ENCODE measurements at regions not wholly inside any gene's neighbourhood (a gene's known extent, or its start where the extent isn't known, plus 50 kb on each side); places are given as distances from the start of the nearest gene placed in this dataset.

DNA sequence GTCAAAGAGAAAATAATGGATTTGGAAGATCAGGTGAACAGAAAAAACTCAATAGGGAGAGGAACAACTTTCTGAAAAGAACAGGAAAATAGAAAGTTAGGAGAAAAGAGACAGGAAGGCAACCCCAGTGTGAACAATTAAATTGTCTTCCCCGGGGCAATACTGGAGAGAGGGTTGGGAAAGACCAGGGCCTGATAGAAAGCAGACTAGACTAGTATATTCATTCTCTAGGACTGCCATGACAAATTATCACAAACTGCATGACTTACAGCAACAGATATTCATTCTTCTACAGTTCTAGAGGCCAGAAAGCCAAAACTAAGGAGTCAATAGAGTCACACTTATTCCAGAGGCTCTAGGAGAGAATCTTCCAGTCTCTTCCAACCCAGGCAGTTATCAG is 482.8 kb downstream of the SOX6 start:
- no peak for TF ChIP-seq EZH2 (IDR thresholded peaks at IDR 0.05; ENCODE audit: borderline replicate concordance, low read depth, low read length, severe bottlenecking)
- TF ChIP-seq, protein P1, sequence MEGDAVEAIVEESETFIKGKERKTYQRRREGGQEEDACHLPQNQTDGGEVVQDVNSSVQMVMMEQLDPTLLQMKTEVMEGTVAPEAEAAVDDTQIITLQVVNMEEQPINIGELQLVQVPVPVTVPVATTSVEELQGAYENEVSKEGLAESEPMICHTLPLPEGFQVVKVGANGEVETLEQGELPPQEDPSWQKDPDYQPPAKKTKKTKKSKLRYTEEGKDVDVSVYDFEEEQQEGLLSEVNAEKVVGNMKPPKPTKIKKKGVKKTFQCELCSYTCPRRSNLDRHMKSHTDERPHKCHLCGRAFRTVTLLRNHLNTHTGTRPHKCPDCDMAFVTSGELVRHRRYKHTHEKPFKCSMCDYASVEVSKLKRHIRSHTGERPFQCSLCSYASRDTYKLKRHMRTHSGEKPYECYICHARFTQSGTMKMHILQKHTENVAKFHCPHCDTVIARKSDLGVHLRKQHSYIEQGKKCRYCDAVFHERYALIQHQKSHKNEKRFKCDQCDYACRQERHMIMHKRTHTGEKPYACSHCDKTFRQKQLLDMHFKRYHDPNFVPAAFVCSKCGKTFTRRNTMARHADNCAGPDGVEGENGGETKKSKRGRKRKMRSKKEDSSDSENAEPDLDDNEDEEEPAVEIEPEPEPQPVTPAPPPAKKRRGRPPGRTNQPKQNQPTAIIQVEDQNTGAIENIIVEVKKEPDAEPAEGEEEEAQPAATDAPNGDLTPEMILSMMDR (IDR thresholded peaks at IDR 0.05; ENCODE audit: borderline replicate concordance, extremely low read depth, low read length, poor library complexity, severe bottlenecking), result no peak
